GM12891 (cell line): ENCODE measurements at regions not wholly inside any gene's neighbourhood (a gene's known extent, or its start where the extent isn't known, plus 50 kb on each side); places are given as distances from the start of the nearest gene placed in this dataset.

Source experiments
- DNase-seq: peaks from one replicate; pipeline ENCODE4 v3.0.0; 2011; ENCODE audit warnings: low spot score; ENCODE audit not compliant: insufficient read length
- FAIRE-seq: peaks from 2 replicates; lab custom pipeline; 2011; peaks lifted over from hg19 to GRCh38; lab: Jason Lieb, UNC
- PAX5 ChIP-seq: IDR thresholded peaks from 2 replicates; pipeline ENCODE4 v1.6.1; 2011; ENCODE audit warnings: low read length, moderate library complexity, mild to moderate bottlenecking; ENCODE audit not compliant: insufficient read depth, severe bottlenecking
- POLR2A ChIP-seq: IDR thresholded peaks from 2 replicates; pipeline ENCODE4 v1.6.1; 2011; ENCODE audit warnings: low read depth, low read length, control low read depth
- POLR2AphosphoS5 ChIP-seq: IDR thresholded peaks from 2 replicates; pipeline ENCODE4 v1.6.1; 2011; ENCODE audit warnings: low read depth, low read length, control low read depth
- POU2F2 ChIP-seq: IDR thresholded peaks from 2 replicates; pipeline ENCODE4 v1.6.1; 2011; ENCODE audit warnings: low read depth, mild to moderate bottlenecking, control low read depth, low read length, moderate library complexity
- SPI1 ChIP-seq: IDR thresholded peaks from 2 replicates; pipeline ENCODE4 v1.6.1; 2011; ENCODE audit warnings: low read depth, low read length, control low read depth
- TAF1 ChIP-seq: IDR thresholded peaks from 2 replicates; pipeline ENCODE4 v1.6.1; 2011; ENCODE audit warnings: low read depth, low read length, control low read depth

GRCh38 chr10:2825841-2826240 lies 241.5 kb upstream of the PFKP start:
- DNase-seq: no peak
- TF ChIP-seq PAX5 (no peak), POLR2AphosphoS5 (no peak), POLR2A (no peak), SPI1 (no peak), POU2F2 (no peak), TAF1 (no peak)
- FAIRE-seq: no peak

GRCh38 chr10:2817940-2818636 lies 249.3 kb upstream of the PFKP start:
- FAIRE-seq (no peak), DNase-seq (no peak)
- TF ChIP-seq PAX5 (no peak), POLR2AphosphoS5 (no peak), TAF1 (no peak), POU2F2 (no peak), SPI1 (no peak), POLR2A (no peak)

- TF ChIP-seq TAF1 (no peak), POLR2A (no peak), PAX5 (no peak), SPI1 (no peak), POLR2AphosphoS5 (no peak), POU2F2 (no peak)
- FAIRE-seq: no peak
- no peak for DNase-seq
Observed at GRCh38 chr10:2813693-2814092, 253.7 kb upstream of the PFKP start.

GRCh38 chr10:2813286-2813685 lies 254.1 kb upstream of the PFKP start:
- DNase-seq (no peak), FAIRE-seq (no peak)
- TF ChIP-seq PAX5: no peak
- TF ChIP-seq TAF1: no peak
- TF ChIP-seq POLR2A: no peak
- no peak for TF ChIP-seq POLR2AphosphoS5
- TF ChIP-seq POU2F2: no peak
- no peak for TF ChIP-seq SPI1

GRCh38 chr10:2812631-2813030 lies 254.7 kb upstream of the PFKP start:
- DNase-seq (no peak), FAIRE-seq (no peak)
- TF ChIP-seq SPI1: no peak
- no peak for TF ChIP-seq POU2F2
- no peak for TF ChIP-seq PAX5
- TF ChIP-seq TAF1: no peak
- TF ChIP-seq POLR2A: no peak
- no peak for TF ChIP-seq POLR2AphosphoS5

- no peak for FAIRE-seq
- no peak for TF ChIP-seq PAX5
- no peak for TF ChIP-seq POU2F2
- no peak for TF ChIP-seq POLR2AphosphoS5
- TF ChIP-seq TAF1: no peak
- no peak for TF ChIP-seq SPI1
- no peak for DNase-seq
Observed at GRCh38 chr10:2800178-2800577, 267.2 kb upstream of the PFKP start.

- no peak for DNase-seq
- no peak for FAIRE-seq
- TF ChIP-seq PAX5: no peak
- no peak for TF ChIP-seq SPI1
- TF ChIP-seq POLR2AphosphoS5: no peak
- no peak for TF ChIP-seq TAF1
- TF ChIP-seq POLR2A: no peak
Observed at GRCh38 chr10:2798336-2799022, 268.9 kb upstream of the PFKP start.

- TF ChIP-seq TAF1 (no peak), POLR2A (no peak), SPI1 (no peak), PAX5 (no peak), POU2F2 (no peak), POLR2AphosphoS5 (no peak)
- no peak for FAIRE-seq
- no peak for DNase-seq
Observed at GRCh38 chr10:2791774-2792443, 275.4 kb upstream of the PFKP start.

GRCh38 chr10:2790396-2791188 lies 276.8 kb upstream of the PFKP start:
- DNase-seq: no peak
- TF ChIP-seq SPI1: no peak
- TF ChIP-seq POLR2A: no peak
- TF ChIP-seq POU2F2: no peak
- TF ChIP-seq PAX5: no peak
- no peak for TF ChIP-seq TAF1
- no peak for TF ChIP-seq POLR2AphosphoS5
- no peak for FAIRE-seq
